ENCODE measurements at regions not wholly inside any gene's neighbourhood (a gene's known extent, or its start where the extent isn't known, plus 50 kb on each side); places are given as distances from the start of the nearest gene placed in this dataset.

GRCh38 chr2:205901491-205901890 lies 184.5 kb downstream of the INO80D start (continued):
- TF ChIP-seq ATF3 (IDR thresholded peaks at IDR 0.05): no peak
- no peak for TF ChIP-seq ZNF274 (IDR thresholded peaks at IDR 0.05; ENCODE audit: low read depth, low read length)
- TF ChIP-seq YY1 (IDR thresholded peaks at IDR 0.05; ENCODE audit: extremely low read depth, insufficient replicate concordance, low read depth, low read length): no peak
- no peak for TF ChIP-seq FOSL1 (IDR thresholded peaks at IDR 0.05; ENCODE audit: low read depth)

GRCh38 chr2:205898744-205899143 lies 187.2 kb downstream of the INO80D start:
- ChIA-PET POLR2A (no interaction called here), CTCF (no interaction called here)

More at GRCh38 chr2:205898744-205899143, 187.2 kb downstream of the INO80D start:
- H2AFZ ChIP-seq (ENCODE audit: low read depth, low read length, poor library complexity, severe bottlenecking): no peak overlapping the region
- no peaks in the 10 kb centered on the region for H3K4me1 ChIP-seq (ENCODE audit: control insufficient read depth in 1 of 2, insufficient read depth in 2 of 2, low read length in 2 of 2)
- no TSS peak for BruUV-seq (replicated peaks)
- DNase-seq (ENCODE audit: low read depth, low spot score): no peak
- no peaks in the 10 kb centered on the region for H3K9me2 ChIP-seq (ENCODE audit: insufficient read depth)
- TF ChIP-seq CBX3 (IDR thresholded peaks at IDR 0.05; ENCODE audit: low read depth) (no peak), CTCF (IDR thresholded peaks at IDR 0.05 in 2 of 3, conservative IDR thresholded peaks at IDR 0.05 in 1 of 3; ENCODE audit: borderline replicate concordance in 1 of 3, insufficient read depth in 1 of 3, low read depth in 2 of 3, low read length in 2 of 3) (no peak), SP1 (IDR thresholded peaks at IDR 0.05; ENCODE audit: low read depth) (no peak), CEBPB (IDR thresholded peaks at IDR 0.05; ENCODE audit: low read depth) (no peak), JUND (IDR thresholded peaks at IDR 0.05) (no peak)
- intact Hi-C loops (cut with micrococcal nuclease): no loop called here
- H3K27me3 ChIP-seq (ENCODE audit: insufficient read depth, low read length): no peaks in the 10 kb centered on the region
- no peak overlapping the region for H3K4me3 ChIP-seq (replicated peaks in 1 of 2; ENCODE audit: low read depth in 1 of 2, low read length in 2 of 2)
- no peaks in the 10 kb centered on the region for H3K9me3 ChIP-seq (ENCODE audit: control insufficient read depth in 1 of 2, insufficient read depth in 1 of 2, low read depth in 1 of 2, low read length in 2 of 2)
- no peaks in the 10 kb centered on the region for H3K36me3 ChIP-seq (ENCODE audit: control insufficient read depth in 1 of 2, insufficient read depth in 2 of 2, low read length in 2 of 2)
- no peaks in the 10 kb centered on the region for H4K20me1 ChIP-seq (ENCODE audit: insufficient read depth)
- RAD21 ChIA-PET (ENCODE audit: low non-redundant PET in 1 of 2, low total read pairs in 2 of 2, uncharacterized antibody in 2 of 2, unreplicated experiment in 2 of 2): no interaction called here
- no peak overlapping the region for H3K4me2 ChIP-seq (ENCODE audit: low read length)
- no peak overlapping the region for H3K27ac ChIP-seq (ENCODE audit: low read depth, low read length)
- no peak overlapping the region for H3K9ac ChIP-seq (ENCODE audit: low read length)
- ATAC-seq: no peak
- no peaks in the 10 kb centered on the region for H3K79me2 ChIP-seq (ENCODE audit: insufficient read depth, low read length)

All from HCT116 (cell line).